ENCODE measurements at regions not wholly inside any gene's neighbourhood (a gene's known extent, or its start where the extent isn't known, plus 50 kb on each side); places are given as distances from the start of the nearest gene placed in this dataset.

- TF ChIP-seq GATA2 (IDR thresholded peaks at IDR 0.05; ENCODE audit: insufficient read depth, insufficient read length, low read depth, low read length) (no peak), FOS (IDR thresholded peaks at IDR 0.05; ENCODE audit: borderline replicate concordance, insufficient read depth, low read length) (no peak)
- Histone ChIP-seq H3K9me1 (replicated peaks; ENCODE audit: control insufficient read depth, extremely low read depth, insufficient read depth, low read length) (no peaks in the 10 kb centered on the region), H3K9me3 (replicated peaks; ENCODE audit: control insufficient read depth, insufficient read depth, low read length) (no peaks in the 10 kb centered on the region), H3K27ac (ENCODE audit: insufficient read depth, low read depth, low read length) (no peak overlapping the region), H3K4me1 (ENCODE audit: control insufficient read depth, extremely low read depth, insufficient read depth, low read length) (no peaks in the 10 kb centered on the region), H3K79me2 (ENCODE audit: control insufficient read depth, insufficient read depth, low read length) (no peaks in the 10 kb centered on the region), H3K4me2 (ENCODE audit: insufficient read depth, low read length) (no peak overlapping the region), H4K20me1 (replicated peaks; ENCODE audit: control insufficient read depth, extremely low read depth, insufficient read depth, low read length) (no peaks in the 10 kb centered on the region), H3K27me3 (ENCODE audit: control insufficient read depth in 2 of 2, insufficient read depth in 2 of 2, low read length in 2 of 2) (no peaks in the 10 kb centered on the region), H3K4me3 (replicated peaks in 1 of 3; ENCODE audit: insufficient read depth in 1 of 3, low read depth in 1 of 3, low read length in 3 of 3) (no peak overlapping the region), H2AFZ (ENCODE audit: low read depth, low read length) (no peak overlapping the region), H3K9ac (replicated peaks; ENCODE audit: extremely low read depth, insufficient read depth, low read length) (no peak overlapping the region), H3K36me3 (ENCODE audit: control insufficient read depth in 2 of 2, extremely low read depth in 1 of 2, insufficient read depth in 2 of 2, low read length in 2 of 2) (no peaks in the 10 kb centered on the region)
- POLR2A ChIA-PET, result no interaction called here
- FAIRE-seq (no peak), DNase-seq (ENCODE audit: low read depth, low spot score) (no peak)
- intact Hi-C loops (cut with micrococcal nuclease), result no loop called here
- CTCF ChIA-PET, result no interaction called here
- no TSS peak for BruUV-seq (replicated peaks)
- dilution Hi-C loops (cut with MboI; ENCODE audit: extremely low pct_ligation_motif_present, low sequenced_read_pairs), result no loop called here
Measured at GRCh38 chr5:159668556-159668955, 247.7 kb upstream of the ADRA1B start.

GRCh38 chr5:159669559-159669958, 246.7 kb upstream of the ADRA1B start:
- no peak overlapping the region for H2AFZ ChIP-seq (ENCODE audit: low read depth, low read length)
- no peaks in the 10 kb centered on the region for H4K20me1 ChIP-seq (replicated peaks; ENCODE audit: control insufficient read depth, extremely low read depth, insufficient read depth, low read length)
- no peak for FAIRE-seq
- H3K27ac ChIP-seq (ENCODE audit: insufficient read depth, low read depth, low read length), result no peak overlapping the region
- no peak overlapping the region for H3K9ac ChIP-seq (replicated peaks; ENCODE audit: extremely low read depth, insufficient read depth, low read length)
- TF ChIP-seq FOS (IDR thresholded peaks at IDR 0.05; ENCODE audit: borderline replicate concordance, insufficient read depth, low read length), result no peak
- no peak for TF ChIP-seq EZH2 (IDR thresholded peaks at IDR 0.05; ENCODE audit: borderline replicate concordance, low read depth, low read length, severe bottlenecking)
- TF ChIP-seq JUN (IDR thresholded peaks at IDR 0.05; ENCODE audit: borderline replicate concordance, insufficient read depth, insufficient read length, low read depth), result no peak
- TF ChIP-seq MAX (IDR thresholded peaks at IDR 0.05; ENCODE audit: insufficient read depth, insufficient read length), result no peak
- no peak for TF ChIP-seq POLR2A (IDR thresholded peaks at IDR 0.05; ENCODE audit: low read depth, low read length)
- no peak for TF ChIP-seq CTCF (IDR thresholded peaks at IDR 0.05; ENCODE audit: extremely low read depth in 1 of 2, insufficient read depth in 1 of 2, low read depth in 1 of 2, low read length in 2 of 2)
- TF ChIP-seq GATA2 (IDR thresholded peaks at IDR 0.05; ENCODE audit: insufficient read depth, insufficient read length, low read depth, low read length), result no peak
- no peak for TF ChIP-seq POLR2AphosphoS5 (IDR thresholded peaks at IDR 0.05; ENCODE audit: insufficient read depth, low read depth, low read length)
- TF ChIP-seq MYC (IDR thresholded peaks at IDR 0.05; ENCODE audit: low read depth, low read length), result no peak
- H3K79me2 ChIP-seq (ENCODE audit: control insufficient read depth, insufficient read depth, low read length), result no peaks in the 10 kb centered on the region
- no peaks in the 10 kb centered on the region for H3K36me3 ChIP-seq (ENCODE audit: control insufficient read depth in 2 of 2, extremely low read depth in 1 of 2, insufficient read depth in 2 of 2, low read length in 2 of 2)
- POLR2A ChIA-PET, result no interaction called here
- H3K4me3 ChIP-seq (replicated peaks in 1 of 3; ENCODE audit: insufficient read depth in 1 of 3, low read depth in 1 of 3, low read length in 3 of 3), result no peak overlapping the region
- no TSS peak for BruUV-seq (replicated peaks)
- CTCF ChIA-PET, result no interaction called here
- intact Hi-C loops (cut with micrococcal nuclease), result no loop called here
- no peaks in the 10 kb centered on the region for H3K9me3 ChIP-seq (replicated peaks; ENCODE audit: control insufficient read depth, insufficient read depth, low read length)
- no peak for DNase-seq (ENCODE audit: low read depth, low spot score)
- dilution Hi-C loops (cut with MboI; ENCODE audit: extremely low pct_ligation_motif_present, low sequenced_read_pairs), result no loop called here
- H3K27me3 ChIP-seq (ENCODE audit: control insufficient read depth in 2 of 2, insufficient read depth in 2 of 2, low read length in 2 of 2), result no peaks in the 10 kb centered on the region
- H3K4me1 ChIP-seq (ENCODE audit: control insufficient read depth, extremely low read depth, insufficient read depth, low read length), result no peaks in the 10 kb centered on the region
- H3K9me1 ChIP-seq (replicated peaks; ENCODE audit: control insufficient read depth, extremely low read depth, insufficient read depth, low read length), result no peaks in the 10 kb centered on the region
- no peak overlapping the region for H3K4me2 ChIP-seq (ENCODE audit: insufficient read depth, low read length)
